ENCODE measurements at regions not wholly inside any gene's neighbourhood (a gene's known extent, or its start where the extent isn't known, plus 50 kb on each side); places are given as distances from the start of the nearest gene placed in this dataset.

GRCh38 chr5:158569534-158569933 lies 530.2 kb downstream of the EBF1 start:
- no peaks in the 10 kb centered on the region for H4K20me1 ChIP-seq (ENCODE audit: control insufficient read depth, extremely low read depth, insufficient read depth, low read length)
- no peak overlapping the region for H3K27ac ChIP-seq (ENCODE audit: insufficient read depth, low read length)
- no peak overlapping the region for H2AFZ ChIP-seq (ENCODE audit: low read length)
- H3K9me3 ChIP-seq (ENCODE audit: control insufficient read depth, insufficient read depth, low read depth, low read length): no peaks in the 10 kb centered on the region
- H3K9ac ChIP-seq (ENCODE audit: insufficient read depth, low read length): no peak overlapping the region
- TF ChIP-seq, protein P1, sequence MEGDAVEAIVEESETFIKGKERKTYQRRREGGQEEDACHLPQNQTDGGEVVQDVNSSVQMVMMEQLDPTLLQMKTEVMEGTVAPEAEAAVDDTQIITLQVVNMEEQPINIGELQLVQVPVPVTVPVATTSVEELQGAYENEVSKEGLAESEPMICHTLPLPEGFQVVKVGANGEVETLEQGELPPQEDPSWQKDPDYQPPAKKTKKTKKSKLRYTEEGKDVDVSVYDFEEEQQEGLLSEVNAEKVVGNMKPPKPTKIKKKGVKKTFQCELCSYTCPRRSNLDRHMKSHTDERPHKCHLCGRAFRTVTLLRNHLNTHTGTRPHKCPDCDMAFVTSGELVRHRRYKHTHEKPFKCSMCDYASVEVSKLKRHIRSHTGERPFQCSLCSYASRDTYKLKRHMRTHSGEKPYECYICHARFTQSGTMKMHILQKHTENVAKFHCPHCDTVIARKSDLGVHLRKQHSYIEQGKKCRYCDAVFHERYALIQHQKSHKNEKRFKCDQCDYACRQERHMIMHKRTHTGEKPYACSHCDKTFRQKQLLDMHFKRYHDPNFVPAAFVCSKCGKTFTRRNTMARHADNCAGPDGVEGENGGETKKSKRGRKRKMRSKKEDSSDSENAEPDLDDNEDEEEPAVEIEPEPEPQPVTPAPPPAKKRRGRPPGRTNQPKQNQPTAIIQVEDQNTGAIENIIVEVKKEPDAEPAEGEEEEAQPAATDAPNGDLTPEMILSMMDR (conservative IDR thresholded peaks at IDR 0.05 in 1 of 2, IDR thresholded peaks at IDR 0.05 in 1 of 2; ENCODE audit: low read depth in 1 of 2, low read length in 2 of 2): no peak
- no peak for TF ChIP-seq EZH2 (IDR thresholded peaks at IDR 0.05; ENCODE audit: low read length, missing control alignments)
- no peaks in the 10 kb centered on the region for H3K27me3 ChIP-seq (ENCODE audit: control insufficient read depth, insufficient read depth, low read length)
- H3K4me1 ChIP-seq (ENCODE audit: control insufficient read depth, extremely low read depth, insufficient read depth, low read length): no peaks in the 10 kb centered on the region
- H3K4me3 ChIP-seq (replicated peaks in 1 of 4; ENCODE audit: control extremely low read depth in 1 of 4, insufficient read depth in 1 of 4, low read depth in 3 of 4, low read length in 4 of 4): no peak overlapping the region
- H3K4me2 ChIP-seq (ENCODE audit: extremely low read depth, insufficient read depth, low read length): no peak overlapping the region
- peak in 1 of 2 donors; percentile 23 for DNase-seq (ENCODE audit: low read depth in 2 of 2)
- no peaks in the 10 kb centered on the region for H3K79me2 ChIP-seq (ENCODE audit: control insufficient read depth, insufficient read depth, low read length)
- H3K36me3 ChIP-seq (ENCODE audit: control insufficient read depth, insufficient read depth, low read length): no peaks in the 10 kb centered on the region

DNA sequence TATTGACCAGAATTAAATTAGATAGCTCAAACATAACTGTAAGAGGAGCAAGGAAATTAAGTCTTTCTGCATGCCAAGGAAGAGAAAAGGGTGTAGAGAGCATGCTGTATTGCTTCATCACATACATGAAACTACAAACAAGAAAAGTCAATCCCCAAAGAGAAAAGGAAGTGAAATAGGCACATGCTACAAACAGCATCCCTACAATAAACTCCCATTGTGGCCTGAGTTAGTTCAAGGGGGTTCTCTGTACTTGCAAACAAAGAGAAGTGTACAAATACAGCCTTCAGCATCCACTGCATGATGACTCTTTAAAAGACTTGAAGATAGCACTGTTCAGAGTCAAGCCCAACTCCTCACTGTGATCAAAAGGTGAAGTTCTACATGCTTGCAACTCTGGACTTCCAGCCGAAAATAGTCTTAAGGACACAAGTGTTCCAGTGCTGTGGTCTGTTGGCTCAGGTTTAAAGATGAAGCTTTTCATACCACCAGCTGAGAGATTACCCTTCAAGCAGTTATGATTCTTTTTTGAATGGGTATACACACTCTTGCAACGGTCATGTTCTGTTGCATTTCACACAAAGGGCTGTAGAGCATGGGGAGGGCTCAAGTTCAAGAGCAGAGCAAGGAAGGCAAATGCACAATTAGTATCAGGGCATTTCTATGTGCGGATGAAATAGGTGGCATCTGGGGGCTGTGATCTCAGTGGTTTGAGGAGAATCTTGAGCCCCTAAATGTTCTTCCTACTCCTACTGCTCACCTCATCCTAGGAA lies 534.5 kb downstream of the EBF1 start:
- Histone ChIP-seq H3K4me1 (ENCODE audit: control insufficient read depth, extremely low read depth, insufficient read depth, low read length) (no peaks in the 10 kb centered on the region), H3K4me3 (replicated peaks in 1 of 4; ENCODE audit: control extremely low read depth in 1 of 4, insufficient read depth in 1 of 4, low read depth in 3 of 4, low read length in 4 of 4) (no peak overlapping the region), H3K27ac (ENCODE audit: insufficient read depth, low read length) (no peak overlapping the region), H3K9ac (ENCODE audit: insufficient read depth, low read length) (no peak overlapping the region), H3K27me3 (ENCODE audit: control insufficient read depth, insufficient read depth, low read length) (no peaks in the 10 kb centered on the region), H2AFZ (ENCODE audit: low read length) (no peak overlapping the region), H3K36me3 (ENCODE audit: control insufficient read depth, insufficient read depth, low read length) (no peaks in the 10 kb centered on the region), H3K79me2 (ENCODE audit: control insufficient read depth, insufficient read depth, low read length) (no peaks in the 10 kb centered on the region), H4K20me1 (ENCODE audit: control insufficient read depth, extremely low read depth, insufficient read depth, low read length) (no peaks in the 10 kb centered on the region), H3K4me2 (ENCODE audit: extremely low read depth, insufficient read depth, low read length) (no peak overlapping the region), H3K9me3 (ENCODE audit: control insufficient read depth, insufficient read depth, low read depth, low read length) (no peaks in the 10 kb centered on the region)
- no peak for DNase-seq (ENCODE audit: low read depth in 2 of 2)
- no peak for TF ChIP-seq EZH2 (IDR thresholded peaks at IDR 0.05; ENCODE audit: low read length, missing control alignments)
- TF ChIP-seq, protein P1 (conservative IDR thresholded peaks at IDR 0.05 in 1 of 2, IDR thresholded peaks at IDR 0.05 in 1 of 2; ENCODE audit: low read depth in 1 of 2, low read length in 2 of 2): no peak

DNA sequence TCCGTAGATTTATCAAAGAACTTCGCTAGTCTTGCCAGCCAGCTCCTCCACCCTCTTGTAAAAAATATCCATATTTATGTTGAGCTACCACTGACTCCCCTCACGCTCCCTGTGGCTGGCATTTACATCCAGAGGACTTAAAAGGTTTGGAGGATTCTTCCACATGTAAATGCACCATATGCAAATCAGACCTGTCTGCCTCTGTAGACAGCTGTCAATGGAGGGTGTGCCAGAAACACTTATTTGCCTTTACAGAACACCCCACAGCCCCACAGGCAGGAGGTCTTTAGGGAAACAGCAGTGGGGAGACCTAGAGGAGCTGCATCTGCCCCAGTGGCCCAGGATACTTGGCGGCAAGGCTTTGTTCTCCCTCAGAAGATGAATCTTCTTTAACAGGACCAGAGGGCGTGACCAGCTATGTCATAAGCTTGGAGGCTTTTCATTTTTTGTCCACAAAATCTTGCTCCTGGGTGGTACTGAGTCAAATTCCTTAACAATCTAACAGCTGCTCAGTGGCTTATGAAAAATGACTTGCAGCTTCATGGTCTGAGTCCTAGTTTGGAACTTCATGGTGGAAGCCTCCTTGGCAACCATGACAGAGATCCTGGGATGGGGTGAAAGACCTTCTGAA lies 535.8 kb downstream of the EBF1 start:
- H3K27ac ChIP-seq (ENCODE audit: insufficient read depth, low read length): no peak overlapping the region
- H3K4me2 ChIP-seq (ENCODE audit: extremely low read depth, insufficient read depth, low read length): no peak overlapping the region
- H4K20me1 ChIP-seq (ENCODE audit: control insufficient read depth, extremely low read depth, insufficient read depth, low read length): no peaks in the 10 kb centered on the region
- H3K4me1 ChIP-seq (ENCODE audit: control insufficient read depth, extremely low read depth, insufficient read depth, low read length): no peaks in the 10 kb centered on the region
- H2AFZ ChIP-seq (ENCODE audit: low read length): no peak overlapping the region
- TF ChIP-seq, protein P1 (conservative IDR thresholded peaks at IDR 0.05 in 1 of 2, IDR thresholded peaks at IDR 0.05 in 1 of 2; ENCODE audit: low read depth in 1 of 2, low read length in 2 of 2): no peak
- no peak for TF ChIP-seq EZH2 (IDR thresholded peaks at IDR 0.05; ENCODE audit: low read length, missing control alignments)
- H3K4me3 ChIP-seq (replicated peaks in 1 of 4; ENCODE audit: control extremely low read depth in 1 of 4, insufficient read depth in 1 of 4, low read depth in 3 of 4, low read length in 4 of 4): no peak overlapping the region
- no peaks in the 10 kb centered on the region for H3K36me3 ChIP-seq (ENCODE audit: control insufficient read depth, insufficient read depth, low read length)
- DNase-seq (ENCODE audit: low read depth in 2 of 2): no peak
- no peak overlapping the region for H3K9ac ChIP-seq (ENCODE audit: insufficient read depth, low read length)
- H3K9me3 ChIP-seq (ENCODE audit: control insufficient read depth, insufficient read depth, low read depth, low read length): no peaks in the 10 kb centered on the region
- H3K79me2 ChIP-seq (ENCODE audit: control insufficient read depth, insufficient read depth, low read length): no peaks in the 10 kb centered on the region
- H3K27me3 ChIP-seq (ENCODE audit: control insufficient read depth, insufficient read depth, low read length): no peaks in the 10 kb centered on the region
